GM12891 (cell line): ENCODE measurements at regions not wholly inside any gene's neighbourhood (a gene's known extent, or its start where the extent isn't known, plus 50 kb on each side); places are given as distances from the start of the nearest gene placed in this dataset.
"Not testable (repeated sequence)": the region's sequence is repeated elsewhere in the genome, so short reads cannot be mapped to it uniquely, and the experiment has no call there.

Experiments used
- POLR2A ChIP-seq: IDR thresholded peaks from 2 replicates; pipeline ENCODE4 v1.6.1; 2011; ENCODE audit warnings: low read depth, low read length, control low read depth
- POLR2AphosphoS5 ChIP-seq: IDR thresholded peaks from 2 replicates; pipeline ENCODE4 v1.6.1; 2011; ENCODE audit warnings: low read depth, low read length, control low read depth
- TAF1 ChIP-seq: IDR thresholded peaks from 2 replicates; pipeline ENCODE4 v1.6.1; 2011; ENCODE audit warnings: low read depth, low read length, control low read depth

DNA sequence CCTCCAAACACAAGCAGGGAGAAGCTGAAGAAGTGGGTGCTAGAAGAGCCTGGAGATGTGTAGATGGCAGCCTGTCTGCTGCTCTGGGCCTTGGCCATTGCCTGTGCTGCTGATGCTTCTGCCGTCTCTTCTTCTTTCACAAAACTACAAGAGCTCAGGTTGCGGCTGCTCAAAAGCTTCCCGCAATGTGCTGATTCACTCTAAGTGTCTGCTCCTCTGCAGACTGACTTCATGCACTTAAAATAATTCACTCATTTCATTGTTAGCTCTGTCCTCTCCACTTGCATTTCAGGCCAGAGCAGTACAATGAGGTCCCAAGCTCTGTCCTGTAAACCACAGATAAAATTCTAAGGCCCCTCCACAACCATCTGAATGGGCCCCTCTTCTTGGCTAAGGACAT lies 534.2 kb downstream of the KCNJ18 start:
- TF ChIP-seq POLR2AphosphoS5, POLR2A, TAF1: not testable (repeated sequence)
